Activated CD8-positive, alpha-beta T cell treated with anti-CD3 and anti-CD28 coated beads, Interleukin-2, amount 10 ng/mL, durations not matched to agents 7 days and 5 days (primary cell): ENCODE measurements at regions not wholly inside any gene's neighbourhood (a gene's known extent, or its start where the extent isn't known, plus 50 kb on each side); places are given as distances from the start of the nearest gene placed in this dataset.

Experiments
- ATAC-seq: fragments of 150-1000 bp; cut with Tn5 transposase; one replicate; pipeline ENCODE4 v1.10.0; 2021; ENCODE audit warnings: moderate library complexity
- CTCF ChIA-PET: fragments of 350-600 bp; sonication (Branson Sonifier 250); formaldehyde crosslinking; loops from one replicate; lab custom pipeline; 2021; ENCODE audit warnings: antibody characterized with exemption; lab: Charles Lee
- POLR2A ChIA-PET: fragments of 350-600 bp; sonication (Branson Sonifier 250); formaldehyde crosslinking; loops from one replicate; lab custom pipeline; 2021; ENCODE audit warnings: antibody characterized with exemption; lab: Charles Lee
- DNase-seq: peaks from one replicate; pipeline ENCODE4 v3.0.0-alpha.2; 2020
- H3K27ac Mint-ChIP-seq: one replicate; pipeline ENCODE4 v1.8.0; 2021; ENCODE audit warnings: mild to moderate bottlenecking, mixed read lengths
- H3K27me3 Mint-ChIP-seq: one replicate; pipeline ENCODE4 v1.8.0; 2021; ENCODE audit warnings: low read depth, mixed read lengths
- H3K36me3 Mint-ChIP-seq: one replicate; pipeline ENCODE4 v1.8.0; 2021; ENCODE audit warnings: low read depth, mixed read lengths
- H3K4me1 Mint-ChIP-seq: one replicate; pipeline ENCODE4 v1.8.0; 2021; ENCODE audit warnings: low read depth, mixed read lengths
- H3K4me3 Mint-ChIP-seq: one replicate; pipeline ENCODE4 v1.8.0; 2021; ENCODE audit warnings: mild to moderate bottlenecking, mixed read lengths
- H3K9me3 Mint-ChIP-seq: one replicate; pipeline ENCODE4 v1.8.0; 2022; ENCODE audit warnings: mixed read lengths; ENCODE audit not compliant: insufficient read depth

DNA sequence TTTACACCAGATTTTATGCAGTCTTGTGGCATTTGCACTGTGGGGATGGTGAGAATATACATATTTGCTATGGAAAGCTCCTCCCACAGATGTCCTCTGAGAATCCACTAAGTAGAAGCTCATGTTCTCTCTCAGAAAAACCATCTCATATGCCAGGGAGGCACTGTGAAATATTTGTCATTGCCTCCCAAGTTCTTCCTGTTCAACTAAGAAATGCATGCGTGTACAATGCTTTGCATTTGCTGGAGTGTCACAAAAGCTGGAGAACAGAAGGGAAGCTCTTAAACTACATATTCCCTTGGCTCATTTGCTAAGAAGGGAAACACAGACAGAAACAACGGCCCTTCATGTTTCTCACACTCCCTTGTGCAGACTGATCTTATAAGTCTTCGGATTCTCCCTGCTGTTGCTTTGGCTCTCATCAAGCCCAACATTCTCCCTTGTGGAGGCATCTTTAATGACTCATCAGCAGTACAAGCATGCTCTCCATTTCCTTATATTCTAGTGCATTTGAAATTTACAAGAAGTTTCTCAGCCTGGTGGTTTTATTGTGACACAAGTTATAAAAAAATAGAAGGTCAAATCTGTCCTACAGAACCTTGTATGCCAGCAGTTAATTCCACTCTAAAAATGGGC is 220.6 kb downstream of the TRIM36 start:
- H3K36me3 Mint-ChIP-seq = no peaks in the 10 kb centered on the region
- H3K4me3 Mint-ChIP-seq = no peak overlapping the region
- H3K27ac Mint-ChIP-seq = no peak overlapping the region
- H3K4me1 Mint-ChIP-seq = no peaks in the 10 kb centered on the region
- H3K9me3 Mint-ChIP-seq = no peaks in the 10 kb centered on the region
- no peak for ATAC-seq
- POLR2A ChIA-PET = no interaction called here
- no peaks in the 10 kb centered on the region for H3K27me3 Mint-ChIP-seq
- CTCF ChIA-PET = no interaction called here
- no peak for DNase-seq

DNA sequence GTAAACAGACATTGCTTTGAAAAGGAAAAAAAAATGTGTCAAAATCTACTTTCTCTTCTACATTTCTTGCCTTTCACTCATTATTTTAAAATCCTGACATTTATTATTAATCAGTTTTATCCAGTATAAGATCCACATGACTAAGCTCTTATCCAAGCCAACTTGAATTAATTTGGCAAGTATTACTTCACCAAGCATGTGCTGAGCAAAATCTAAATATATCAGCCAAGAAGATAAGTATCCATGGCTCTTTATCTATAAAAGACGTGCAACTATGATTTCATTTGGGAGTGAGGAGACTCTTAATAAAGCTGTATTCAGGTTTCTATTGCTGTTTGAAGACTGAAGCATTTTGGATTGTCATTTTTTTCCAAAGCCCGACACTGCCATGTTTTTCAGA is 221.3 kb downstream of the TRIM36 start:
- Mint-ChIP-seq H3K9me3 (no peaks in the 10 kb centered on the region), H3K27me3 (no peaks in the 10 kb centered on the region), H3K4me1 (no peaks in the 10 kb centered on the region), H3K27ac (no peak overlapping the region), H3K4me3 (no peak overlapping the region), H3K36me3 (no peaks in the 10 kb centered on the region)
- ChIA-PET POLR2A (no interaction called here), CTCF (no interaction called here)
- DNase-seq = no peak
- ATAC-seq = no peak

DNA sequence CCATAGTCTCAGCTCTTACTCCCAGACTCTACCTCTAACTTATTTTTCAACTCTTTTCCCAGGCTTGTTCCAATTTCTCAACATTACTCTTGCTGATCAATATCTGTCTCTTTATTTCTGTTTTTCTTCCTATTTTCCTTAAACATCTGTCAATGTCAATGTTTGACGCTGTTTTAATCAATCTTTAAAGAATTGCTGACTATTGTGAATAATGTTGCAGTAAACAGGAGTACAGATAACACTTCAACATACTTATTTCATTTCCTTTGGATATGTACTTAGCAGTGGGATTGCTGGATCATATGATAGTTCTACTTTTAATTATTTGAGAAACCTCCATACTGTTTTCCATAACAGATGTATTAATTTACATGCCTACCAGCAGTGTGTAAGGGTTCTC is 229.0 kb downstream of the TRIM36 start:
- DNase-seq = no peak
- no peak overlapping the region for H3K4me3 Mint-ChIP-seq
- H3K27me3 Mint-ChIP-seq = no peaks in the 10 kb centered on the region
- ATAC-seq = no peak
- peaks cover 13% of the 10 kb centered on the region for H3K9me3 Mint-ChIP-seq
- H3K27ac Mint-ChIP-seq = no peak overlapping the region
- ChIA-PET POLR2A (no interaction called here), CTCF (no interaction called here)
- no peaks in the 10 kb centered on the region for H3K4me1 Mint-ChIP-seq
- H3K36me3 Mint-ChIP-seq = no peaks in the 10 kb centered on the region

DNA sequence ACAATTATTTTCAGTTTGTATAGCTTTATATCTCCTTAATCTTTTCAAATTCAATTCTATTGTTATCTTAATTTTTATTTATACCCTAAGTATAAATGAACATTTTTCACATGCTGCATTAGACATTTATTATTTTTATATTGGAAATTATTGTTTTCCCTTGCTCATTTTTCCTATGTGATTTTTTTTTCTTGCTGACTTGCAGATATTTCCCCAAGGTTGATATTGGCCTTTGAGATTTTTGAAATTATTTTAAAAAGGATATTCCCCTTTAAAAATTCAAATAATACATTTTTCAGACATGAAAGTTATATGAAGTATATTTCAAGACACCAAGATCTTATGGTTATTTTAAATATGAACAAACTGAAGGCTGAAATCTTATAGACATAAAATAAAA is 234.2 kb downstream of the TRIM36 start:
- ATAC-seq (no peak), DNase-seq (no peak)
- POLR2A ChIA-PET = interaction anchor here (0.5 kb wide), 1 partner anchor 12 kb away, joined by 3 read pairs; no protein-coding TSS in a partner anchor
- Mint-ChIP-seq H3K9me3 (peaks cover 10% of the 10 kb centered on the region), H3K4me1 (no peaks in the 10 kb centered on the region), H3K36me3 (no peaks in the 10 kb centered on the region), H3K27me3 (no peaks in the 10 kb centered on the region), H3K4me3 (no peak overlapping the region), H3K27ac (no peak overlapping the region)
- CTCF ChIA-PET = no interaction called here

DNA sequence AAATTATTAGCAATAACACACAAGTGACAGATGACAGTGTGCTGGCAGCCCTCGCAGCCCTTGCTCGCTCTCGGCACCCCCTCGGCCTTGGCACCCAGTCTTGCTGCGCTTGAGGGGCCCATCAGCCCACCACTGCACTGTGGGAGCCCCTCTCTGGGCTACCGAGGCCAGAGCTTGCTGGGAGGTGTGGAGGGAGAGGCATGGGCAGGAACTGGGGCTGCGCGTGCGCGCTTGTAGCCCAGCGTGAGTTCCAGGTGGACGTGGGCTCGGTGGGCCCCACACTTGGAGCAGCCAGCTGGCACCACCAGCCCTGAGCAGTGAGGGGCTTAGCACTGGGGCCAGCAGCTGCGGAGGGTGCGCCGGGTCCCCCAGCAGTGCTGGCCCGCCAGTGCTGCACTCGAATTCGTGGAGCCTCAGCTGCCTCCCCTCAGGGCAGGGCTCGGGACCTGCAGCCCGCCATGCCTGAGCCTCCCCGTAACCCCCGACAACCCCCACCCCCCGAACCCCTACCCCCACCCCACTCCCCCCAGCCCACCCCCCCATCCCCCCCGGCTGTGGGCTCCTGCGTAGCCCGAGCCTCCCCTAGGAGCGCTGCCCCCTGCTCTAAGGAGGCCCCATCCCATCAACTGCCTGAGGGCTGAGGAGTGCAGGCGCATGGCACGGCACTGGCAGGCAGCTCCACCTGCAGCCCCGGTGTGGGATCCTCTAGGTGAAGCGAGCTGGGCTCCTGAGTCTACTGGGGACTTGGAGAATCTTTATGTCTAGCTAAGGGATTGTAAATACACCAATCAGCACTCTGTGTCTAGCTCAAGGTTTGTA is 240.9 kb downstream of the TRIM36 start:
- H3K36me3 Mint-ChIP-seq = no peaks in the 10 kb centered on the region
- H3K27ac Mint-ChIP-seq = no peak overlapping the region
- CTCF ChIA-PET = no interaction called here
- H3K27me3 Mint-ChIP-seq = no peaks in the 10 kb centered on the region
- H3K9me3 Mint-ChIP-seq = no peaks in the 10 kb centered on the region
- no peaks in the 10 kb centered on the region for H3K4me1 Mint-ChIP-seq
- POLR2A ChIA-PET = no interaction called here
- DNase-seq = no peak
- no peak for ATAC-seq
- no peak overlapping the region for H3K4me3 Mint-ChIP-seq

DNA sequence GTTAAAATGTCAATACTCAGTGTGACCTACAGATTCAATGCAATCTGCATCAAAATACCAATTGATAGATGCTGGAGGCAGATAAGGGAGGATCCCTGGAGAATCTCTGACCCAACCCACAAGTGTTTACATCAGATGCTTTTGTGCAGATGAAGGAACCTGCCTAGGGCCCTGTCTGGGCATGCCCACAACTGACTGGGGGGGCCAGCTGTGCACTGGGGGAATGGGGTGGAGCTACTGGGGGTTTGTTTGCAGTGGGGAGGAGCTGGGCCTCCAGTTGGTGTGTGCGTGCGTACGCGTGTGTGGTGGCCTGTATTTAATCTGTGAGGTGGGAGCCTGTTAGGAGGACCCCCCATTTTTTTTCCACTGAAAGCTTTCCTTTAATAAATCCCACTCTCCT is 244.9 kb downstream of the TRIM36 start:
- Mint-ChIP-seq H3K9me3 (no peaks in the 10 kb centered on the region), H3K4me3 (no peak overlapping the region), H3K27ac (no peak overlapping the region), H3K27me3 (no peaks in the 10 kb centered on the region), H3K36me3 (no peaks in the 10 kb centered on the region), H3K4me1 (no peaks in the 10 kb centered on the region)
- DNase-seq (no peak), ATAC-seq (no peak)
- CTCF ChIA-PET = no interaction called here
- POLR2A ChIA-PET = no interaction called here

DNA sequence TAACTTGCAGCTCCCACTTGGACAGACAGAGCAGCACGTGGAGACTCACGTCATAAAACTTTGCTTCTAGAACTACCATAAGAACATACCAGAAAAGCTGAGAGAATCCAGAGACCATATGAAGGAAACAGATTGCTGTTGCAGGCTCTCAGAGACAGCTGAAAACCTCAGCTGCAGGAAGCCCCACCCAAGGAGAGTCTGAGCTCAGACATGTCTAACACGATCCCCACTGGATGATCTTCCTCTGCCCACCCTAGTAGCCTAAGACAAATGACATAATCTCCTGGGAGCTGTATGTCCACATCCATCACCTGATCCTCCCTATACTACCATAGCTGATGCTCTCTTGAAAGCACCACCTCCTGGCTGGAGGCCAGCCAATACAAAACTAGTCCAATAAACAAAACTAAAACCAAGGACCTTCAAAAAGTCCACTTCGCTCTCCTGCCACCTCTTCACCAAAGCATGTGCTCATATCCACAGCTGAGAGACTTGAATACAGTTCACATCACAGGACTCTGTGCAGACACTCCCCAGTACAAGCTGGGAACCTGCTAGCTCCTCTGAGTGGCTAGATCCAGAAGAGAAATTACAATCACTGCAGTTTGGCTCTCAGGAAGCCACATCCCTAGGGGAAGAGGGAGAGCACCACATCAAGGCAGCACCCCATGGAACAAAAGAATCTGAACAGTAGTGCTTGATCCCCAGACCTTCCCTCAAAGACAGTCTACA is 257.4 kb downstream of the TRIM36 start:
- no peak for DNase-seq
- CTCF ChIA-PET = no interaction called here
- POLR2A ChIA-PET = interaction anchor here (0.7 kb wide), 1 partner anchor 31 kb away, joined by 3 read pairs; no protein-coding TSS in a partner anchor

DNA sequence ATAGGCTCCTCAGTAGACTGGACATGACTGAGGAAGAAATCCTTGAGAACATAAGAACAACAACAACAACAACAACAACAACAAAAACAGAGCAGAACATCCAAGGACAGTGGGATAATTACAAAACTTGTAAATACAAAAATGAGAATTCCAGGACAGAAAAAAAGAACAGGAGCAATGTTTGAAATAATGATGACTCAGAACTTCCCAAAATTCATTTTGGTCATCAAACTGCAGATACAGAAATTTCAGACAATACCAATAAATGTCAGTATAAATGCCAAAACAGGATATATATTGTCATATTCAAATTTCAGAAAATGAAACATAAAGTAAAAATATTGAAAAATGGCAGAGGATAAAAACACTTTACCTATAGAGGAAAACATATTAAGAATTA is 259.0 kb downstream of the TRIM36 start:
- Mint-ChIP-seq H3K4me3 (no peak overlapping the region), H3K4me1 (no peaks in the 10 kb centered on the region), H3K36me3 (no peaks in the 10 kb centered on the region), H3K9me3 (peaks cover 8% of the 10 kb centered on the region), H3K27me3 (no peaks in the 10 kb centered on the region), H3K27ac (no peak overlapping the region)
- ChIA-PET POLR2A (no interaction called here), CTCF (no interaction called here)
- ATAC-seq = no peak
- DNase-seq = no peak

More for the DNA sequence above, 257.4 kb downstream of the TRIM36 start:
- Mint-ChIP-seq H3K27ac (no peak overlapping the region), H3K4me3 (no peak overlapping the region), H3K9me3 (peaks cover 8% of the 10 kb centered on the region), H3K36me3 (no peaks in the 10 kb centered on the region), H3K4me1 (no peaks in the 10 kb centered on the region), H3K27me3 (no peaks in the 10 kb centered on the region)
- no peak for ATAC-seq

DNA sequence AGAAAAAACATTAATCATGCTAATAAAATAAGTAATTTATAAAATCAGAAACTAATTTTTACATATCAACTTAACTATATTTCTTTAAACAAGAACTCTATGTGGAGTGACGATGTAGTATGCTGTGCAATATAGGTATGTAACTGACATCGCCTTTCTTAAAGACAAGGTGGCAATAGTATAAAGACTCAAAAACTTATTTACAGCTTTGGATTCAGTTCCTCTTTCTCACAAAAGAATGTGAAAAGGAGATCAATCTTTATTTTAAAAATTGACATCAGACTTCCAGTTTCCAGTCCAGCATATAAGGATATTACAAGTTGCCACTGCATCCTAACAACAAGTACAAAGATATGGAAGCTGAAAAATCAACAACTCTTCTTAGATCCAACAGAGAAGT is 260.3 kb downstream of the TRIM36 start:
- ATAC-seq (no peak), DNase-seq (no peak)
- Mint-ChIP-seq H3K36me3 (no peaks in the 10 kb centered on the region), H3K27me3 (no peaks in the 10 kb centered on the region), H3K4me3 (no peak overlapping the region), H3K9me3 (peaks cover 15% of the 10 kb centered on the region), H3K4me1 (no peaks in the 10 kb centered on the region), H3K27ac (no peak overlapping the region)
- CTCF ChIA-PET = no interaction called here
- POLR2A ChIA-PET = no interaction called here

DNA sequence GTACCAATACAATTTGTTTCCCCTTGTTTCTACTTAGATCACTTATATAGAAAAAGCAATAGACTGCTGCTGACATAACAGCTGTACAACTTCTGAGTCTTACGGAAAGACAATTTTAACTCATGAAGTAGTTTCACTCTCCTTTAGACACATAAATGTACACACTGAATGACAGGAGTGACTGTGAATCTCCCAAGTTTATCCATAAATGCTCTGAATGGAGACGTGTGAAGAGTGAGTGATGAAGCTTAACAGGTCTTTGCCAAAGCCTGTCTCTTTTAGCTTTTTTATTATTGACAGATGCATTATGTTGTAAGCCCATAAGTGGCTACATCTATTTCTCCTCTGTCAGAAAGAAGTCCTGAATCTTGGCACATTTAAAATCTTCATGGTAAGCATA is 265.9 kb downstream of the TRIM36 start:
- peaks cover 8% of the 10 kb centered on the region for H3K9me3 Mint-ChIP-seq
- no peaks in the 10 kb centered on the region for H3K4me1 Mint-ChIP-seq
- no peak overlapping the region for H3K27ac Mint-ChIP-seq
- H3K36me3 Mint-ChIP-seq = no peaks in the 10 kb centered on the region
- ChIA-PET POLR2A (no interaction called here), CTCF (no interaction called here)
- no peak overlapping the region for H3K4me3 Mint-ChIP-seq
- no peak for ATAC-seq
- no peaks in the 10 kb centered on the region for H3K27me3 Mint-ChIP-seq
- DNase-seq = no peak

DNA sequence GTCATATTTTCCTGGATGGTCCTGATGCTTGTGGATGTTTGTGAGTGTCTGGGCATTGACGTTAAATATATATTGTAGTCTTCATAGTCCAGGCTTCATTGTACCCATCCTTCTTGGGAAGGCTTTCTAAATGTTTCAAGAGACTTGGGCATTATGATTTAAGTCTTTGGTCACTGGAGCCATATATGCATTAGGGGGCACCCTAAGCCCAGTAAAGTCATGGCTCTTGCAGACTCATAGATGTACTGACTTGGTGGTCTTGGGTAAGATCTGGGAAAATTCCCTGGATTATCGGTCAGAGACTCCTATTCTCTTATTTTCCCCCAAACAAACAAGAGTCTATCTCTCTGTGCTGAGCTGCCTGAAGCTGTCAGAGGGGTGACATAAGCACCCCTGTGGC is 271.1 kb downstream of the TRIM36 start:
- Mint-ChIP-seq H3K4me3 (no peak overlapping the region), H3K36me3 (no peaks in the 10 kb centered on the region), H3K27ac (no peak overlapping the region), H3K4me1 (no peaks in the 10 kb centered on the region), H3K9me3 (no peaks in the 10 kb centered on the region), H3K27me3 (no peaks in the 10 kb centered on the region)
- DNase-seq (no peak), ATAC-seq (no peak)
- ChIA-PET POLR2A (no interaction called here), CTCF (no interaction called here)

DNA sequence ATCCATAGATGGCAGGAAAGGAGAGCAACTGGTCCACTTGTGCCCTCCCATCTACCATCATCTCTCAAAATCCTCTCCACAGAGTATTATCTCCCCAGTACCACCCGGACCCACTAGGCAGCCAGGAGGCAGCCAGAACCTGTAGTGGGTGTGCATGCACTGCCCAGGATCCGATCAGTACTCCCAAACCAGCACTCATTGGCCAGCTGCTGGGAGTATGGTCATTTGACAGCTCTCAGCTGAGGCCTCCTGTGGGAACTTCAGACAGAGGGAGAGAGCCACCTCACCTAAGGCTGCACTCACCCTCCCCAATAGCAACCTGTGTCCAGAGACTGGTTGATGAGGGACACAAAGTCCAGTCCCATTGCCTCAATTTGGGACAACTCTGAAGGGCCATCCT is 286.0 kb downstream of the TRIM36 start:
- Mint-ChIP-seq H3K27ac (no peak overlapping the region), H3K4me1 (no peaks in the 10 kb centered on the region), H3K36me3 (no peaks in the 10 kb centered on the region), H3K9me3 (peaks cover 3% of the 10 kb centered on the region), H3K4me3 (no peak overlapping the region), H3K27me3 (no peaks in the 10 kb centered on the region)
- CTCF ChIA-PET = no interaction called here
- POLR2A ChIA-PET = no interaction called here
- ATAC-seq (no peak), DNase-seq (no peak)
